ENCODE measurements at regions not wholly inside any gene's neighbourhood (a gene's known extent, or its start where the extent isn't known, plus 50 kb on each side); places are given as distances from the start of the nearest gene placed in this dataset.

DNA sequence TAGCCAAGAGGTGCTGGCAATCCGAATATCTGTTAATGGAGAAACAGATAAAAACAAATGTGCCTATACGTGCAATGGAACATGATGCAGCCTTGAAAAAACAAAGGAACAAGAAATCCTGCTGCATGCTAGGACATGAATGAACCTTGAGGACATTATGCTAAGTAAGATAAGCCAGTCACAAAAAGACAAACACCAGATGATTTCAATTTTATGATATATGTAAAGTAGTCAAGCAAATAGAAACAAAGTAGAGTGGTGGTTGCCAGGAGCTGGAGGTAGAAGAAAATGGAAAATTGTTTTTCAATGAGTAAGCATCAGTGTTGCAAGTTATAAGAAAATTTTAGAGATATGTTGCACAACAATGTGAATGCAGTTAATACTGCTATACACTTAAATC lies 409.7 kb upstream of the CDH8 start:
- 42% methylated on average over 2 of the region's 2 CpGs for WGBS (ENCODE audit: insufficient coverage, low lambda C conversion rate)
- no peaks in the 10 kb centered on the region for H3K4me1 ChIP-seq (ENCODE audit: control insufficient read depth, insufficient read depth, low read length)
- no peak overlapping the region for H3K4me3 ChIP-seq (ENCODE audit: low read length)
- H3K36me3 ChIP-seq (ENCODE audit: control insufficient read depth, insufficient read depth, low read length): no peaks in the 10 kb centered on the region
- H3K27me3 ChIP-seq (ENCODE audit: control insufficient read depth, insufficient read depth, low read length): no peaks in the 10 kb centered on the region
- H3K27ac ChIP-seq (ENCODE audit: low read length): no peak overlapping the region
- H3K9me3 ChIP-seq (ENCODE audit: control insufficient read depth, low read depth, low read length): no peaks in the 10 kb centered on the region
- DNase-seq: no peak

DNA sequence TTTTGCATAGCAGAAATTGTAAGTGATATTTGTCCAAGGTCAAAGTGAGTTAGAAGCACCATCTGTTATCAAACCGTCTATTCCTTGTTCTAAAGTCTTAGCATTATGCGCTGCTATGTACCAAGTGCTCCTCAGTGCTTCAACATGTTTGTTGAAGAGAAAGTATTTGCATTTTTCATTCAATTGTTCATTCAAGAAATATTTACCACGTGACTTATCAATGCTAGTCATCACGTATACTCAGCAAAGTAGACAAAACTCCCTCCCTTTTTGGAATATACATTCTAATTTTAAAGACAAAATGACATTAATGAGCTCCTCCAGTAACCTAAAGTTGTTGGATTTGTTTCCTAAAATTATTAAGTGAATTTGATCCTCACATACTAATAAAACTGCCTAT lies 388.0 kb upstream of the CDH8 start:
- Histone ChIP-seq H3K27ac (ENCODE audit: low read length) (no peak overlapping the region), H3K27me3 (ENCODE audit: control insufficient read depth, insufficient read depth, low read length) (no peaks in the 10 kb centered on the region), H3K36me3 (ENCODE audit: control insufficient read depth, insufficient read depth, low read length) (no peaks in the 10 kb centered on the region), H3K4me3 (ENCODE audit: low read length) (no peak overlapping the region), H3K9me3 (ENCODE audit: control insufficient read depth, low read depth, low read length) (no peaks in the 10 kb centered on the region), H3K4me1 (ENCODE audit: control insufficient read depth, insufficient read depth, low read length) (no peaks in the 10 kb centered on the region)
- DNase-seq: no peak
- 100% methylated on average over 2 of the region's 4 CpGs for WGBS (ENCODE audit: insufficient coverage, low lambda C conversion rate)

- Histone ChIP-seq H3K27ac (ENCODE audit: low read length) (no peak overlapping the region), H3K27me3 (ENCODE audit: control insufficient read depth, insufficient read depth, low read length) (no peaks in the 10 kb centered on the region), H3K4me3 (ENCODE audit: low read length) (no peak overlapping the region), H3K36me3 (ENCODE audit: control insufficient read depth, insufficient read depth, low read length) (no peaks in the 10 kb centered on the region), H3K4me1 (ENCODE audit: control insufficient read depth, insufficient read depth, low read length) (no peaks in the 10 kb centered on the region), H3K9me3 (ENCODE audit: control insufficient read depth, low read depth, low read length) (peaks cover 3% of the 10 kb centered on the region)
- WGBS (ENCODE audit: insufficient coverage, low lambda C conversion rate): 87% methylated on average over 3 of the region's 23 CpGs
- no peak for DNase-seq
Observed at GRCh38 chr16:62408760-62409159, 372.5 kb upstream of the CDH8 start.

- Histone ChIP-seq H3K27me3 (ENCODE audit: control insufficient read depth, insufficient read depth, low read length) (no peaks in the 10 kb centered on the region), H3K4me3 (ENCODE audit: low read length) (no peak overlapping the region), H3K4me1 (ENCODE audit: control insufficient read depth, insufficient read depth, low read length) (no peaks in the 10 kb centered on the region), H3K9me3 (ENCODE audit: control insufficient read depth, low read depth, low read length) (peaks cover 3% of the 10 kb centered on the region), H3K27ac (ENCODE audit: low read length) (no peak overlapping the region), H3K36me3 (ENCODE audit: control insufficient read depth, insufficient read depth, low read length) (no peaks in the 10 kb centered on the region)
- DNase-seq: no peak
Observed at GRCh38 chr16:62406387-62406786, 370.1 kb upstream of the CDH8 start.

- no peak overlapping the region for H3K4me3 ChIP-seq (ENCODE audit: low read length)
Observed at GRCh38 chr16:62404842-62405611, 368.8 kb upstream of the CDH8 start.

GRCh38 chr16:62392698-62393097 lies 356.5 kb upstream of the CDH8 start:
- Histone ChIP-seq H3K4me3 (ENCODE audit: low read length) (no peak overlapping the region), H3K9me3 (ENCODE audit: control insufficient read depth, low read depth, low read length) (no peaks in the 10 kb centered on the region), H3K27me3 (ENCODE audit: control insufficient read depth, insufficient read depth, low read length) (no peaks in the 10 kb centered on the region), H3K36me3 (ENCODE audit: control insufficient read depth, insufficient read depth, low read length) (no peaks in the 10 kb centered on the region), H3K27ac (ENCODE audit: low read length) (no peak overlapping the region), H3K4me1 (ENCODE audit: control insufficient read depth, insufficient read depth, low read length) (no peaks in the 10 kb centered on the region)
- DNase-seq: no peak
- WGBS (ENCODE audit: insufficient coverage, low lambda C conversion rate): no CpG with 5 or more reads among the region's 6 CpGs

More at GRCh38 chr16:62404842-62405611, 368.8 kb upstream of the CDH8 start:
- Histone ChIP-seq H3K36me3 (ENCODE audit: control insufficient read depth, insufficient read depth, low read length) (no peaks in the 10 kb centered on the region), H3K27ac (ENCODE audit: low read length) (no peak overlapping the region), H3K27me3 (ENCODE audit: control insufficient read depth, insufficient read depth, low read length) (no peaks in the 10 kb centered on the region), H3K4me1 (ENCODE audit: control insufficient read depth, insufficient read depth, low read length) (no peaks in the 10 kb centered on the region), H3K9me3 (ENCODE audit: control insufficient read depth, low read depth, low read length) (peaks cover 3% of the 10 kb centered on the region)
- WGBS (ENCODE audit: insufficient coverage, low lambda C conversion rate): no CpG with 5 or more reads among the region's 1 CpG
- DNase-seq: no peak

DNA sequence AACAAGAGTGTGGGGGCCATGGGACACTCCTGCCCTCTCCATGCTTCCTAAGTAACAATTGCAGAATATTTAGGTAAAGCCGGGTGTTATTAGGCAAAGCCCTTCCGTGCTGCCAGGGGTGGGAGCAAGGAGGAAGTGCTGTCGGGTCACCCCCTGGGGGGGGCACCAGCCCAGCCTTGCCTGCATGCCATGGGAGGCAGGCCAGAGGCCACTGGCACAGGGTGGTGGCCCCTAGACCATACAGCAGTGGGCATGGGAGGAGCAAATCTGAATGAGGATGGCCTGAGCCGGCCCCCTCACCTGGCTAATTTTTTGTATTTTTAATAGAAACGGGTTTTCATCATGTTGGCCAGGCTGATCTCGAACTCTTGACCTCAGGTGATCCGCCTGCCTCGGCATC lies 355.7 kb upstream of the CDH8 start:
- no CpG with 5 or more reads among the region's 8 CpGs for WGBS (ENCODE audit: insufficient coverage, low lambda C conversion rate)
- Histone ChIP-seq H3K9me3 (ENCODE audit: control insufficient read depth, low read depth, low read length) (no peaks in the 10 kb centered on the region), H3K36me3 (ENCODE audit: control insufficient read depth, insufficient read depth, low read length) (no peaks in the 10 kb centered on the region), H3K27me3 (ENCODE audit: control insufficient read depth, insufficient read depth, low read length) (no peaks in the 10 kb centered on the region), H3K4me3 (ENCODE audit: low read length) (no peak overlapping the region), H3K4me1 (ENCODE audit: control insufficient read depth, insufficient read depth, low read length) (no peaks in the 10 kb centered on the region), H3K27ac (ENCODE audit: low read length) (no peak overlapping the region)
- no peak for DNase-seq

GRCh38 chr16:62391134-62391533 lies 354.9 kb upstream of the CDH8 start:
- Histone ChIP-seq H3K36me3 (ENCODE audit: control insufficient read depth, insufficient read depth, low read length) (no peaks in the 10 kb centered on the region), H3K4me3 (ENCODE audit: low read length) (no peak overlapping the region), H3K27ac (ENCODE audit: low read length) (no peak overlapping the region), H3K9me3 (ENCODE audit: control insufficient read depth, low read depth, low read length) (no peaks in the 10 kb centered on the region), H3K27me3 (ENCODE audit: control insufficient read depth, insufficient read depth, low read length) (no peaks in the 10 kb centered on the region), H3K4me1 (ENCODE audit: control insufficient read depth, insufficient read depth, low read length) (no peaks in the 10 kb centered on the region)
- no CpG with 5 or more reads among the region's 1 CpG for WGBS (ENCODE audit: insufficient coverage, low lambda C conversion rate)
- no peak for DNase-seq

DNA sequence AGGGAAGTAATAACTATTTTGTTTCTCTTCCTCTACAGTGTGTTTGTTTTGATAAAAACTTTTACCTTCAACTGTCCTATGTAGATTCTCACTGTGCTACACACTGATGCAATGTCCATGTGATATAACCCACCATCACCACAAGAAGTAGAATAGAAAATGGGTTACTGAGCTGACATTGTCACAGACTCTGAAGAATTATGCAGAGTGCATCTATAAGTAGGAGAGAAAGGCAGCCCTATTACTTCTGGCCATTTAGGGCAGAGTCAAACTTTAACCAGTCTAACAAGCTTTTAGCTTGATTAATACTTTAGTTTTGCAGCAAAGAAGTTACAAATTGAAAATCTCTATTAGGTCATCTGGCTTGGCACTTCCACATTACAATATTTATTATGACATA lies 354.0 kb upstream of the CDH8 start:
- Histone ChIP-seq H3K9me3 (ENCODE audit: control insufficient read depth, low read depth, low read length) (no peaks in the 10 kb centered on the region), H3K4me1 (ENCODE audit: control insufficient read depth, insufficient read depth, low read length) (no peaks in the 10 kb centered on the region), H3K27me3 (ENCODE audit: control insufficient read depth, insufficient read depth, low read length) (no peaks in the 10 kb centered on the region), H3K36me3 (ENCODE audit: control insufficient read depth, insufficient read depth, low read length) (no peaks in the 10 kb centered on the region), H3K27ac (ENCODE audit: low read length) (no peak overlapping the region), H3K4me3 (ENCODE audit: low read length) (no peak overlapping the region)
- no peak for DNase-seq

GRCh38 chr16:62386411-62386810 lies 350.2 kb upstream of the CDH8 start:
- Histone ChIP-seq H3K27ac (ENCODE audit: low read length) (no peak overlapping the region), H3K27me3 (ENCODE audit: control insufficient read depth, insufficient read depth, low read length) (no peaks in the 10 kb centered on the region), H3K4me3 (ENCODE audit: low read length) (no peak overlapping the region), H3K4me1 (ENCODE audit: control insufficient read depth, insufficient read depth, low read length) (no peaks in the 10 kb centered on the region), H3K36me3 (ENCODE audit: control insufficient read depth, insufficient read depth, low read length) (no peaks in the 10 kb centered on the region), H3K9me3 (ENCODE audit: control insufficient read depth, low read depth, low read length) (no peaks in the 10 kb centered on the region)
- 81% methylated on average over 3 of the region's 5 CpGs for WGBS (ENCODE audit: insufficient coverage, low lambda C conversion rate)
- no peak for DNase-seq

DNA sequence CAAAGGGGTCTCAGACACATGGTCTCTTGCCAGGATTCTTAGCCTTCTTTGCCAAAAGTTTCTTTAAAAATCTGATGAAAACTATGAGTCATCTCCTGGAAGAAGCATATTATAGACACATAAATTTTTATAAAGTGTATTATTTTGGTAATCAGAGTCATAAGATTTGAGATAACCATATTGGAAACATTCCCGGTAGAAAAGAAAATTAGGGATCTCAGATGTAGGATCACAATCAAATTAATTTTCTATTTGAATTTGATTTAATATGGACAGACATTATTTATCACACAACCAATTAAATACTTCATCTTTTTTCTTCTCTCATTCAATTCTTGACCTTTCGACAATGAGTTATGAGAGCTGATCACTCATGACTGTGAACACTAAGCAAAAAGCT lies 347.7 kb upstream of the CDH8 start:
- DNase-seq: no peak
- H3K36me3 ChIP-seq (ENCODE audit: control insufficient read depth, insufficient read depth, low read length): no peaks in the 10 kb centered on the region
- no peaks in the 10 kb centered on the region for H3K27me3 ChIP-seq (ENCODE audit: control insufficient read depth, insufficient read depth, low read length)
- H3K27ac ChIP-seq (ENCODE audit: low read length): no peak overlapping the region
- no peak overlapping the region for H3K4me3 ChIP-seq (ENCODE audit: low read length)
- WGBS (ENCODE audit: insufficient coverage, low lambda C conversion rate): 90% methylated on average over 2 of the region's 2 CpGs
- no peaks in the 10 kb centered on the region for H3K4me1 ChIP-seq (ENCODE audit: control insufficient read depth, insufficient read depth, low read length)
- no peaks in the 10 kb centered on the region for H3K9me3 ChIP-seq (ENCODE audit: control insufficient read depth, low read depth, low read length)
